WTC11 (cell line): ENCODE measurements at regions not wholly inside any gene's neighbourhood (a gene's known extent, or its start where the extent isn't known, plus 50 kb on each side); places are given as distances from the start of the nearest gene placed in this dataset.
"Not testable (repeated sequence)": the region's sequence is repeated elsewhere in the genome, so short reads cannot be mapped to it uniquely, and the experiment has no call there.

ENCODE experiments used
- ATAC-seq: fragments of 200-7000 bp; cut with Tn5 transposase; 2 replicates; pipeline ENCODE4 v1.10.0; 2021; ENCODE audit warnings: mild to moderate bottlenecking, moderate library complexity
- CTCF ChIA-PET: fragments of 300-600 bp; sonication (Branson Sonifier 250); formaldehyde crosslinking; loops from one replicate; lab custom pipeline; 2021; ENCODE audit warnings: antibody characterized with exemption; lab: Charles Lee
- POLR2A ChIA-PET: fragments of 350-600 bp; sonication (Branson Sonifier 250); formaldehyde crosslinking; loops from one replicate; lab custom pipeline; 2021; ENCODE audit warnings: antibody characterized with exemption; lab: Charles Lee
- DNase-seq: peaks from one replicate; pipeline ENCODE4 v3.0.0; 2021; ENCODE audit warnings: low spot score
- H3K27ac Mint-ChIP-seq: 2 replicates; pipeline ENCODE4 v1.8.0; 2021; ENCODE audit warnings: mixed read lengths
- H3K27me3 Mint-ChIP-seq: 2 replicates; pipeline ENCODE4 v1.8.0; 2021; ENCODE audit warnings: low read depth, mild to moderate bottlenecking, moderate library complexity, mixed read lengths
- H3K36me3 Mint-ChIP-seq: 2 replicates; pipeline ENCODE4 v1.8.0; 2021; ENCODE audit warnings: mixed read lengths
- H3K4me1 Mint-ChIP-seq: 2 replicates; pipeline ENCODE4 v1.8.0; 2022; ENCODE audit warnings: mixed read lengths
- H3K4me3 Mint-ChIP-seq: 2 replicates; pipeline ENCODE4 v1.8.0; 2021; ENCODE audit warnings: mild to moderate bottlenecking, moderate library complexity, mixed read lengths
- H3K9me3 Mint-ChIP-seq: 2 replicates; pipeline ENCODE4 v1.8.0; 2021; ENCODE audit warnings: mixed read lengths
- AR ChIP-seq: fragments of 250-450 bp; sonication (Bioruptor Pico); IDR thresholded peaks from 2 replicates; pipeline ENCODE4 v1.9.0; 2021; ENCODE audit warnings: mild to moderate bottlenecking
- ATF1 ChIP-seq: sonication (generic); formaldehyde crosslinking; IDR thresholded peaks from 2 replicates; pipeline ENCODE4 v1.8.1; 2023; ENCODE audit warnings: mild to moderate bottlenecking, moderate library complexity, missing genetic modification reagents
- CREB1 ChIP-seq: sonication (generic); formaldehyde crosslinking; IDR thresholded peaks from 2 replicates; pipeline ENCODE4 v1.8.0; 2023; ENCODE audit warnings: mild to moderate bottlenecking, missing genetic modification reagents
- E2F1 ChIP-seq: sonication (generic); formaldehyde crosslinking; IDR thresholded peaks from 2 replicates; pipeline ENCODE4 v1.8.0; 2022; ENCODE audit warnings: mild to moderate bottlenecking, missing genetic modification reagents
- ELF4 ChIP-seq: sonication (generic); formaldehyde crosslinking; IDR thresholded peaks from 2 replicates; pipeline ENCODE4 v1.8.1; 2022; ENCODE audit warnings: low read depth, mild to moderate bottlenecking, moderate library complexity, missing genetic modification reagents
- ESRRA ChIP-seq: sonication (generic); formaldehyde crosslinking; IDR thresholded peaks from 2 replicates; pipeline ENCODE4 v1.8.1; 2022; ENCODE audit warnings: mild to moderate bottlenecking, missing genetic modification reagents, borderline replicate concordance
- JAZF1 ChIP-seq: fragments of 250-450 bp; sonication (Bioruptor Pico); IDR thresholded peaks from 2 replicates; pipeline ENCODE4 v1.9.0; 2021; ENCODE audit warnings: moderate library complexity, mild to moderate bottlenecking, inconsistent platforms
- NR3C1 ChIP-seq: sonication (generic); formaldehyde crosslinking; conservative IDR thresholded peaks from 2 replicates; pipeline ENCODE4 v1.8.1; 2023; ENCODE audit warnings: low read depth, mild to moderate bottlenecking, missing genetic modification reagents
- TCF7 ChIP-seq: sonication (generic); formaldehyde crosslinking; IDR thresholded peaks from 2 replicates; pipeline ENCODE4 v1.8.0; 2022; ENCODE audit warnings: mild to moderate bottlenecking, low read depth, missing genetic modification reagents, moderate library complexity
- USF1 ChIP-seq: sonication (generic); formaldehyde crosslinking; IDR thresholded peaks from 2 replicates; pipeline ENCODE4 v1.8.0; 2022; ENCODE audit warnings: mild to moderate bottlenecking, missing genetic modification reagents
- ZBTB21 ChIP-seq: sonication (generic); formaldehyde crosslinking; IDR thresholded peaks from 2 replicates; pipeline ENCODE4 v1.8.1; 2023; ENCODE audit warnings: mild to moderate bottlenecking, missing genetic modification reagents, borderline replicate concordance
- ZNF232 ChIP-seq: sonication (generic); formaldehyde crosslinking; IDR thresholded peaks from 2 replicates; pipeline ENCODE4 v1.8.0; 2022; ENCODE audit warnings: mild to moderate bottlenecking, missing genetic modification reagents
- ZNF423 ChIP-seq: fragments of 250-450 bp; sonication (Bioruptor Pico); IDR thresholded peaks from 2 replicates; pipeline ENCODE4 v2.1.2; 2022; ENCODE audit warnings: mild to moderate bottlenecking, moderate library complexity
- ZNF532 ChIP-seq: fragments of 250-450 bp; sonication (Bioruptor Pico); IDR thresholded peaks from 2 replicates; pipeline ENCODE4 v1.9.0; 2021; ENCODE audit warnings: mild to moderate bottlenecking, borderline replicate concordance
- TF ChIP-seq, protein P1 (sequence below): sonication (generic); formaldehyde crosslinking; IDR thresholded peaks from 2 replicates; pipeline ENCODE4 v1.8.1; 2023; ENCODE audit warnings: mild to moderate bottlenecking, missing genetic modification reagents, moderate library complexity

- no peak for ATAC-seq
- Mint-ChIP-seq H3K9me3 (peaks cover 57% of the 10 kb centered on the region), H3K4me3 (no peak overlapping the region), H3K27me3 (peaks cover 7% of the 10 kb centered on the region; the same call in 1 of the 2 replicates)
- TF ChIP-seq NR3C1 (CRISPR knock-in tag) (no peak), CREB1 (CRISPR knock-in tag) (no peak), ZNF423 (CRISPR knock-in tag) (no peak), E2F1 (no peak), ZBTB21 (CRISPR knock-in tag) (no peak), JAZF1 (no peak), ZNF232 (CRISPR knock-in tag) (no peak), ESRRA (CRISPR knock-in tag) (no peak), USF1 (CRISPR knock-in tag) (no peak), ZNF532 (no peak), ELF4 (CRISPR knock-in tag) (no peak), ATF1 (CRISPR knock-in tag) (no peak), TCF7 (CRISPR knock-in tag) (no peak), AR (no peak)
- TF ChIP-seq, protein P1, sequence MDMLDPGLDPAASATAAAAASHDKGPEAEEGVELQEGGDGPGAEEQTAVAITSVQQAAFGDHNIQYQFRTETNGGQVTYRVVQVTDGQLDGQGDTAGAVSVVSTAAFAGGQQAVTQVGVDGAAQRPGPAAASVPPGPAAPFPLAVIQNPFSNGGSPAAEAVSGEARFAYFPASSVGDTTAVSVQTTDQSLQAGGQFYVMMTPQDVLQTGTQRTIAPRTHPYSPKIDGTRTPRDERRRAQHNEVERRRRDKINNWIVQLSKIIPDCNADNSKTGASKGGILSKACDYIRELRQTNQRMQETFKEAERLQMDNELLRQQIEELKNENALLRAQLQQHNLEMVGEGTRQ (CRISPR knock-in tag): no peak
- TF ChIP-seq, all 79 proteins: peak for 0
- CTCF ChIA-PET: no interaction called here
- H3K36me3 Mint-ChIP-seq: peaks cover 48% of the 10 kb centered on the region
- no peak for DNase-seq
- POLR2A ChIA-PET: no interaction called here
- no peak overlapping the region for H3K27ac Mint-ChIP-seq
- H3K4me1 Mint-ChIP-seq: peaks cover 9% of the 10 kb centered on the region
Measured at GRCh38 chr5:124832510-124832909, 86.1 kb upstream of the ZNF608 start.

GRCh38 chr5:124836314-124836713 lies 89.9 kb upstream of the ZNF608 start:
- H3K4me3 Mint-ChIP-seq, DNase-seq, CTCF ChIA-PET, ATAC-seq, H3K27me3 Mint-ChIP-seq, POLR2A ChIA-PET, H3K4me1 Mint-ChIP-seq, H3K27ac Mint-ChIP-seq: not testable (repeated sequence)
- peaks cover 55% of the 10 kb centered on the region for H3K9me3 Mint-ChIP-seq
- H3K36me3 Mint-ChIP-seq: peaks cover 50% of the 10 kb centered on the region
